ENCODE measurements at regions not wholly inside any gene's neighbourhood (a gene's known extent, or its start where the extent isn't known, plus 50 kb on each side); places are given as distances from the start of the nearest gene placed in this dataset.
A peak's percentile ranks its signal among the peaks of the same experiment; 100 is the strongest.

DNA sequence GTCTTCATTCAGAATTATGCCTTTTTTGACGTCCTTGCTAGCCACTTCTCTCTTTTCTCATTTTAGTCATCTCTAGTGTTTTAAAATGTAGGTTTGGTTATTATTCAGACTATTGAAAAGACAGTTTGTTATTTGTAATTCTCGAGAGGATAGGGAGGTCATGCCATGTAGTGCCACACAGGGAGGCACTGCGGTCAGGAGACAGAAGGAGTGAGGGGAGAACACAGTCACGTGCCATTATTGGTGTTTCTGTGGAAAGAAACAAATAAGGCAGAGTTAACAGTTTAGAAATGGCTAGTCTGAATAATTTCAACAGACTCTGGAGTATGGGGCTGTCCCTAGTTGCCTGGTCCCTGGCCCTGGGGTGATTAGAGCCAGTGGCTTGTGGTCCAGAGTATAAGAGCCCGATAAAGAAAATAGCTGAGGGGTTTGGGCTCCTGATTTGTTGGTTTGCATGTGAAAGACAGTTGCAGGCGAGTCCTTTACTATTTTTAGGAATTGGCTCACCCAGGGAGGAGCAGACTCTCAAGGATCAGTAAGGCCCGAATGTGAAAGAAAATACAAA lies 278.1 kb upstream of the SEL1L start:
- Histone ChIP-seq H3K27me3 (ENCODE audit: insufficient read depth) (no peaks in the 10 kb centered on the region), H3F3A (replicated peaks; ENCODE audit: low read depth) (no peaks in the 10 kb centered on the region), H3K4me2 (peak overlapping the region; percentile 44), H3K9me2 (ENCODE audit: insufficient read depth) (0 out of 2 replicates have a peak, but pooled peaks cover 6% of the 10 kb centered on the region), H3K4me1 (ENCODE audit: insufficient read depth) (peaks cover 20% of the 10 kb centered on the region), H3K36me3 (ENCODE audit: insufficient read depth) (no peaks in the 10 kb centered on the region), H3K4me3 (peak overlapping the region; percentile 24; the same call in 1 of the 2 replicates), H2AFZ (peak overlapping the region; percentile 77), H3K79me2 (replicated peaks; ENCODE audit: insufficient read depth) (no peaks in the 10 kb centered on the region), H4K20me1 (replicated peaks; ENCODE audit: insufficient read depth) (no peaks in the 10 kb centered on the region), H3K27ac (ENCODE audit: low read depth) (peak overlapping the region; percentile 62; the same call in 1 of the 2 replicates)
- no peak overlapping the region for H3K27ac Mint-ChIP-seq
- DNase-seq (ENCODE audit: low spot score) (peak; percentile 19), ATAC-seq (no peak)
- peaks cover 1% of the 10 kb centered on the region for H3K27me3 Mint-ChIP-seq (ENCODE audit: insufficient read depth, low read depth, poor library complexity)
- peaks cover 87% of the 10 kb centered on the region for H3K9me3 Mint-ChIP-seq
- H3K36me3 Mint-ChIP-seq (ENCODE audit: low read depth): peaks cover 7% of the 10 kb centered on the region; the same call in 1 of the 3 replicates
- H3K4me1 Mint-ChIP-seq: peaks cover 2% of the 10 kb centered on the region; the same call in 1 of the 3 replicates
- TF ChIP-seq ETS1 (IDR thresholded peaks at IDR 0.05): no peak
- no peak for TF ChIP-seq POLR2AphosphoS5 (IDR thresholded peaks at IDR 0.05; ENCODE audit: low read depth)
- no peak for TF ChIP-seq ZNF331 (CRISPR knock-in tag; IDR thresholded peaks at IDR 0.05; ENCODE audit: low read depth)
- TF ChIP-seq EZH2phosphoT487 (IDR thresholded peaks at IDR 0.05; ENCODE audit: unreplicated experiment): no peak
- no peak for TF ChIP-seq EZH2 (IDR thresholded peaks at IDR 0.05; ENCODE audit: low read depth, unreplicated experiment)
- TF ChIP-seq NANOG (IDR thresholded peaks at IDR 0.05; ENCODE audit: borderline replicate concordance): no peak
- no peak for TF ChIP-seq ZNF462 (CRISPR knock-in tag; IDR thresholded peaks at IDR 0.05)
- TF ChIP-seq REST (IDR thresholded peaks at IDR 0.05; ENCODE audit: unreplicated experiment): no peak
- TF ChIP-seq JUNB (IDR thresholded peaks at IDR 0.05; ENCODE audit: unreplicated experiment): no peak
- TF ChIP-seq CREB1 (CRISPR knock-in tag; IDR thresholded peaks at IDR 0.05; ENCODE audit: low read depth): no peak
- TF ChIP-seq CTCF (conservative IDR thresholded peaks at IDR 0.05; ENCODE audit: low read depth in 2 of 2): no peak
- no peak overlapping the region for H3K4me3 Mint-ChIP-seq

Data from GM23338 (cell line).